Adrenal gland (tissue), 9 donors: ENCODE measurements at regions not wholly inside any gene's neighbourhood (a gene's known extent, or its start where the extent isn't known, plus 50 kb on each side); places are given as distances from the start of the nearest gene placed in this dataset.

Source experiments
- DNase-seq, 7 donors: peaks; one replicate each; pipeline ENCODE4 v3.0.0-alpha.2; 2019 to 2020
- H3K27ac ChIP-seq, 5 donors: fragments of 200-600 bp; sonication (generic) in 4 of 5; 1 replicate in 3 of 5; 2 replicates in 2 of 5; pipeline versions ENCODE4 v1.5.1 to v1.8.0; 2016 to 2020; ENCODE audit warnings: mild to moderate bottlenecking in 1 of 5
- H3K27me3 ChIP-seq: fragments of 200-600 bp; 2 replicates; pipeline ENCODE4 v1.8.0; 2021
- H3K36me3 ChIP-seq, 2 donors: fragments of 200-600 bp; replicated peaks in 1 of 2; 1 replicate in 1 of 2; 2 replicates in 1 of 2; pipeline versions ENCODE4 v1.5.1 to v1.8.0; 2018 to 2022
- H3K4me1 ChIP-seq, 2 donors: fragments of 200-600 bp; replicated peaks in 1 of 2; 1 replicate in 1 of 2; 2 replicates in 1 of 2; pipeline versions ENCODE4 v1.5.1 to v1.8.0; 2018 to 2021
- H3K4me3 ChIP-seq, 4 donors: fragments of 200-600 bp; sonication (generic) in 3 of 4; one replicate each; pipeline ENCODE4 v1.5.1; 2016 to 2018
- H3K9me3 ChIP-seq, 3 donors: fragments of 200-600 bp; sonication (generic) in 1 of 3; replicated peaks in 1 of 3; 1 replicate in 2 of 3; 2 replicates in 1 of 3; pipeline versions ENCODE4 v1.5.1 to v1.8.0; 2016 to 2021
- CTCF ChIP-seq, 6 experiments: fragments of 450-650 bp in 4 of 6; fragments of 200-600 bp in 2 of 6; sonication (generic) in 1 of 6; IDR thresholded peaks; 1 replicate in 5 of 6; 2 replicates in 1 of 6; pipeline versions ENCODE4 v1.5.1 to v1.8.0; 2016 to 2021; ENCODE audit warnings: antibody characterized with exemption in 6 of 6, mild to moderate bottlenecking in 2 of 6, moderate library complexity in 1 of 6
- POLR2A ChIP-seq, 2 donors: fragments of 450-650 bp; IDR thresholded peaks; one replicate each; pipeline ENCODE4 v1.6.1; 2017; ENCODE audit warnings: antibody characterized with exemption in 2 of 2, mild to moderate bottlenecking in 2 of 2, moderate library complexity in 1 of 2
- WGBS, 4 donors: extraction: QIAGEN DNeasy Blood & Tissue Kit in 2 of 4; methylation state at CpG; one replicate each; pipeline versions ENCODE4 v1.1.5 to v1.1.7; 2013 to 2017; 5-methylcytosine and 5-hydroxymethylcytosine counted together
- intact Hi-C, 2 donors: fragments of 100-400 bp; cut with DNase I; formaldehyde crosslinking; loops; one replicate each; pipeline versions ENCODE4 v1.14.1 to v1.15.0; 2022 to 2023
- donor health status: healthy with polysubstance abuse.
- donor health status: Bipolar disorder and iron deficiency.
- donor health status: DM: yes; HTN: yes; CAD: no.
- donor health status: DM: no; HTN: no; CAD: no.
- donor health status: DM: no; HTN: no; CAD: no.

- TF ChIP-seq CTCF (IDR thresholded peaks at IDR 0.05) (no peak), POLR2A (IDR thresholded peaks at IDR 0.05) (no peak)
- no peak for DNase-seq
- no peak overlapping the region for H3K4me3 ChIP-seq
- 74 to 89% (median 75%) methylated on average over 2 of the region's 2 CpGs for WGBS, 4 donors
- intact Hi-C loops: no loop called here
- no peaks in the 10 kb centered on the region for H3K27me3 ChIP-seq
- H3K4me1 ChIP-seq: peaks cover 0 to 11% of the 10 kb centered on the region in 2 donors
- H3K9me3 ChIP-seq: no peaks in the 10 kb centered on the region
- no peak overlapping the region for H3K27ac ChIP-seq
- no peaks in the 10 kb centered on the region for H3K36me3 ChIP-seq
Measured at GRCh38 chr6:105907301-105907700, 178.8 kb upstream of the PRDM1 start.

DNA sequence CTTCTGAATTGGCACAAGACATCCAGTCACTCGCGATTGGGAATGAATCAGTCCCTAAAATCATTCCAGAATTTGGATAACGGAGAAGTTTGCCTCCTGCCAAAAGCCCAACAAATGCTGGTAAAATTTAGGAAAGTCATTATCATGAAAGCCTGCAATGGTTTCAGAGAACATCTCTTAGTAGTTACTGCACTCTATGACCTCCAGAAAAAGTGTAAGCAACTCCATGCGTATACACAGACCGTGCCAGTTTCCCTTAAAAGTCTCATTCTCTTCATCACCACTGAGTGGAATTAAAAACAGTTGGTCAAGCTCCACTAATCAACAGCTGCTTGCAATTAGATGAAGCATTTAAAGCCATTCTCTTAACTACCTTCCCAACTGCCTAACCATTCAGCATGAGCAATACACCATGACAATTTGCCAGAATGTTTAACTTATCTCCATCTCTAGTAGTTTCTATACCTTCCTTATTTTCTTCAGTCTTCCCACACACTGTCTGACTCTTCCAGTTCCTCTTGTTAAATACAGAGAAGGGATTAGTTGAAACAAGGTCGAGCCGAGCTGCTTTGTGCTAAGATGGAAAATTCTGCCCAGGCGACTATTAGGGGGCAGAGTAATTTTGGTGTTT, 183.6 kb upstream of the PRDM1 start:
- Histone ChIP-seq H3K4me1 (peaks cover 0 to 7% of the 10 kb centered on the region in 2 donors), H3K27ac (no peak overlapping the region), H3K36me3 (no peaks in the 10 kb centered on the region), H3K9me3 (no peaks in the 10 kb centered on the region), H3K4me3 (no peak overlapping the region), H3K27me3 (no peaks in the 10 kb centered on the region)
- TF ChIP-seq CTCF (IDR thresholded peaks at IDR 0.05) (no peak), POLR2A (IDR thresholded peaks at IDR 0.05) (no peak)
- intact Hi-C loops: no loop called here
- WGBS, 4 donors: 60 to 67% (median 64%) methylated on average over 8 of the region's 8 CpGs
- no peak for DNase-seq

DNA sequence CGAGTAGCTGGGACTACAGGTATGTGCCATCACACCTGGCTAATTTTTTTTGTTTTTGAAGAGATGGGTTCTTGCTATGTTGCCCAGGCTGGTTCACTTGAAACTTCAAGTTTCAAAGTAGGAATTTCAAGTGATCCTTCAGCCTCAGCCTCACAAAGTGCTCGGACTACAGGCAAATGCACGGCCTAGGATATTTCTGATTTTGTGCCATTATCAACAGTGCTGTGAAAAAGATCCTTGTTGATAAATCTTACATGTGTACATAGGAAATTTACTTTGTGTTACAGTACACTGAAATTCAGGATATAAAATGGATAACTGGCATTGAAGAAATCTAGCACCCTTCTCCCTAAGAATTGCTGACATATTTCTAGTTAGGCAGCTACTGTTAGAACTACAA, 184.6 kb upstream of the PRDM1 start:
- intact Hi-C loops: no loop called here
- Histone ChIP-seq H3K27ac (no peak overlapping the region), H3K4me1 (peaks cover 0 to 7% of the 10 kb centered on the region in 2 donors), H3K27me3 (no peaks in the 10 kb centered on the region), H3K9me3 (no peaks in the 10 kb centered on the region), H3K36me3 (no peaks in the 10 kb centered on the region), H3K4me3 (no peak overlapping the region)
- DNase-seq: no peak
- WGBS, 4 donors: 86 to 94% (median 93%) methylated on average over 3 of the region's 3 CpGs
- TF ChIP-seq CTCF (IDR thresholded peaks at IDR 0.05): no peak
- no peak for TF ChIP-seq POLR2A (IDR thresholded peaks at IDR 0.05)

DNA sequence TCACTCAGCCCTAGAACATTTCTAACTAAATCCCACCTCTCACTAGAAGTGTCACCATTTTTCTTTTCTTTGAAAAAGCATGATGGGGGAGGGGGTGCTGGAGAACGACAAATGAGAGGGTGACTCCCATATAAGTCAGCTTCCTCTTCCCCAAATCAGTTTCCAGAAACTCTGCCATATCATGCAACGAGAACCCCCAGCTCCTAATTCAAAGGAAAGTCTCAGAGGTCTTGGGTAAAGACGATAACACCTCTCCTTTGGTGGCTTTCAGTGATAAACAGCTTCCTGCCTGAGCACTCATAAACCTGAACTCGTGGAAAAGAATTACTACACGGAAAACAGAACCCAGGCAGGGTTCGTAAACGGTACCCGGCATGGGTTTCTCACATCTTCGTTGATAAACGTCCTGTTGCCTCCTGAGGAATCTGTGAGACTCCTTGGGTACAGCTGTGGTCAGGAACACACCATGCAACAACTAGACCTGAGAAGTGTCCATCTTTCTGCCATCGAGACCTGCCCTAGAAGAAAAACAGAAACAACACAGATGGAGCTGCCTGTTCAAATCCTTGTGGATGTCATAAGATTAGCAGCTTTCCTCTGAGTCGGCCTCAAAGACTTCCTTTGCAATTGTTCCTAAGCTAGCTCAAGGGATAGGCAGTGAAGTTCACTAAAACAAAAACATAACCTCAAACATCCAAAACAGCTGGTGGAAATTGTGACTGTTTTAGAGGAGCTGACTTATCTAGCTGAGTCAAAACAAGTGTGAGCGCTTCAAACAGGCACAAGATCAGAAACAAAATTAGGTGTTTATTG, 185.8 kb upstream of the PRDM1 start:
- no peaks in the 10 kb centered on the region for H3K27me3 ChIP-seq
- 55 to 68% (median 59%) methylated on average over 13 of the region's 13 CpGs for WGBS, 4 donors
- no peaks in the 10 kb centered on the region for H3K36me3 ChIP-seq
- no peak overlapping the region for H3K4me3 ChIP-seq
- H3K27ac ChIP-seq: no peak overlapping the region
- intact Hi-C loops: no loop called here
- no peak for DNase-seq
- H3K9me3 ChIP-seq: no peaks in the 10 kb centered on the region
- peaks cover 0 to 7% of the 10 kb centered on the region in 2 donors for H3K4me1 ChIP-seq
- no peak for TF ChIP-seq CTCF (IDR thresholded peaks at IDR 0.05)
- no peak for TF ChIP-seq POLR2A (IDR thresholded peaks at IDR 0.05)
